HepG2 (cell line): ENCODE measurements at regions not wholly inside any gene's neighbourhood (a gene's known extent, or its start where the extent isn't known, plus 50 kb on each side); places are given as distances from the start of the nearest gene placed in this dataset.

Experiments used
- ATAC-seq: fragments of 200-7000 bp; cut with Tn5 transposase; 3 replicates; pipeline ENCODE4 v1.9.1; 2020; ENCODE audit warnings: mild to moderate bottlenecking, moderate library complexity
- BruUV-seq: library from RNA; stranded (reverse); fragments of 400-500 nt; replicated peaks from 2 replicates; lab custom pipeline; 2021; lab: Mats Ljungman, UMichigan
- CTCF ChIA-PET: fragments of 300-600 bp; formaldehyde crosslinking; extraction: SDS; loops from one replicate; lab custom pipeline; 2021; ENCODE audit warnings: low total read pairs, inconsistent platforms, low intra/inter-chr PET ratio; lab: Yijun Ruan, JAX
- POLR2A ChIA-PET: fragments of 350-600 bp; sonication (Branson Sonifier 250); formaldehyde crosslinking; loops from one replicate; lab custom pipeline; 2020; ENCODE audit warnings: antibody characterized with exemption, inconsistent platforms; lab: Yijun Ruan, JAX
- DNase-seq: peaks from one replicate; pipeline ENCODE4 v3.0.0-alpha.2; 2015; ENCODE audit warnings: low spot score
- FAIRE-seq: peaks from 3 replicates; lab custom pipeline; 2011; peaks lifted over from hg19 to GRCh38; lab: Jason Lieb, UNC
- H2AFZ ChIP-seq: one replicate; pipeline ENCODE4 v1.6.1; 2011; ENCODE audit warnings: low read length, inconsistent platforms
- H3K27ac ChIP-seq: fragments of 300-600 bp; 3 replicates; pipeline ENCODE4 v1.8.0; 2011; ENCODE audit warnings: mixed run types, mild to moderate bottlenecking, mixed read lengths, low read length, inconsistent platforms; ENCODE audit not compliant: insufficient read depth; ENCODE audit errors: extremely low read length
- H3K27me3 ChIP-seq, 2 experiments: fragments of 200-600 bp in 1 of 2; 2 replicates in 1 of 2; 3 replicates in 1 of 2; pipeline versions ENCODE4 v1.6.0 to v1.8.0; 2011; ENCODE audit warnings: low read length in 2 of 2, mild to moderate bottlenecking in 2 of 2, moderate library complexity in 2 of 2, inconsistent platforms in 1 of 2; ENCODE audit not compliant: insufficient read depth in 2 of 2, control insufficient read depth in 1 of 2
- H3K36me3 ChIP-seq, 2 experiments: fragments of 200-600 bp in 1 of 2; replicated peaks in 1 of 2; 2 replicates in 1 of 2; 3 replicates in 1 of 2; pipeline versions ENCODE4 v1.5.1 to v1.8.0; 2011; ENCODE audit warnings: low read length in 2 of 2, inconsistent platforms in 1 of 2; ENCODE audit not compliant: insufficient read depth in 2 of 2, control insufficient read depth in 1 of 2
- H3K4me1 ChIP-seq: 2 replicates; pipeline ENCODE4 v1.5.1; 2012; ENCODE audit warnings: low read length, inconsistent platforms; ENCODE audit not compliant: insufficient read depth
- H3K4me2 ChIP-seq: 2 replicates; pipeline ENCODE4 v1.6.0; 2011; ENCODE audit warnings: low read depth, low read length, inconsistent platforms
- H3K4me3 ChIP-seq, 3 experiments: fragments of 200-600 bp in 1 of 3; sonication (generic), shearing (Covaris generic) in 1 of 3; replicated peaks in 1 of 3; 2 replicates each; pipeline ENCODE4 v1.5.1; 2011 to 2016; ENCODE audit warnings: low read length in 3 of 3, inconsistent platforms in 2 of 3, low read depth in 2 of 3, mild to moderate bottlenecking in 2 of 3, control low read depth in 1 of 3, mixed read lengths in 1 of 3; ENCODE audit not compliant: insufficient read depth in 1 of 3
- H3K79me2 ChIP-seq: one replicate; pipeline ENCODE4 v1.6.1; 2011; ENCODE audit warnings: low read length, inconsistent platforms; ENCODE audit not compliant: insufficient read depth
- H3K9ac ChIP-seq: 2 replicates; pipeline ENCODE4 v1.6.0; 2011; ENCODE audit warnings: mild to moderate bottlenecking, low read depth, low read length, inconsistent platforms; ENCODE audit not compliant: insufficient read depth
- H3K9me3 ChIP-seq: 2 replicates; pipeline ENCODE4 v1.5.1; 2012; ENCODE audit warnings: mild to moderate bottlenecking, low read length
- H4K20me1 ChIP-seq: 2 replicates; pipeline ENCODE4 v1.6.0; 2011; ENCODE audit warnings: inconsistent platforms, mild to moderate bottlenecking, low read length, moderate library complexity; ENCODE audit not compliant: insufficient read depth
- GATA4 ChIP-seq: sonication (generic); IDR thresholded peaks from 2 replicates; pipeline ENCODE4 v1.6.1; 2016; ENCODE audit warnings: antibody characterized with exemption, low read depth, borderline replicate concordance
- PAF1 ChIP-seq: IDR thresholded peaks from 2 replicates; pipeline ENCODE4 v1.6.1; 2016; ENCODE audit warnings: missing genetic modification reagents, missing compliant biosample characterization
- PCBP2 ChIP-seq: fragments of 200-400 bp; formaldehyde crosslinking; optimal IDR thresholded peaks from 2 replicates; pipeline ENCODE3; 2018; ENCODE audit warnings: low read length, low read depth; ENCODE audit not compliant: poor library complexity, severe bottlenecking
- THYN1 ChIP-seq: sonication (generic); formaldehyde crosslinking; IDR thresholded peaks from 2 replicates; pipeline ENCODE4 v1.8.1; 2023; ENCODE audit warnings: low read depth, mild to moderate bottlenecking, moderate library complexity, missing genetic modification reagents, borderline replicate concordance
- TP53 ChIP-seq: sonication (generic); formaldehyde crosslinking; conservative IDR thresholded peaks from 2 replicates; pipeline ENCODE4 v1.4.0; 2020; ENCODE audit warnings: missing genetic modification reagents
- ZFP90 ChIP-seq: sonication (generic); formaldehyde crosslinking; IDR thresholded peaks from 2 replicates; pipeline ENCODE4 v1.8.0; 2022; ENCODE audit warnings: missing genetic modification reagents, mild to moderate bottlenecking, inconsistent platforms, borderline replicate concordance
- in situ Hi-C: cut with HindIII; loops from 2 replicates; pipeline ENCODE4 v1.10.0; 2017; ENCODE audit warnings: low pct_unique_long_range_greater_than_20kb; ENCODE audit not compliant: extremely low pct_ligation_motif_present
- intact Hi-C: fragments of 100-400 bp; cut with micrococcal nuclease; formaldehyde crosslinking; loops from one replicate; pipeline ENCODE4 v1.10.0; 2022; ENCODE audit not compliant: unreplicated experiment
- TF ChIP-seq, protein P1 (sequence below): sonication (generic); formaldehyde crosslinking; IDR thresholded peaks from 2 replicates; pipeline ENCODE4 v1.4.0; 2020; ENCODE audit warnings: low read depth, mild to moderate bottlenecking, missing genetic modification reagents
- TF ChIP-seq, protein P2 (sequence below), 2 experiments: IDR thresholded peaks; 2 replicates each; pipeline ENCODE4 v1.6.1; 2011 to 2012; ENCODE audit warnings: low read length in 2 of 2, borderline replicate concordance in 1 of 2, low read depth in 1 of 2, mild to moderate bottlenecking in 1 of 2, moderate library complexity in 1 of 2
- TF ChIP-seq, protein P3 (sequence below): IDR thresholded peaks from 2 replicates; pipeline ENCODE4 v1.6.1; 2016; ENCODE audit warnings: control low read depth

DNA sequence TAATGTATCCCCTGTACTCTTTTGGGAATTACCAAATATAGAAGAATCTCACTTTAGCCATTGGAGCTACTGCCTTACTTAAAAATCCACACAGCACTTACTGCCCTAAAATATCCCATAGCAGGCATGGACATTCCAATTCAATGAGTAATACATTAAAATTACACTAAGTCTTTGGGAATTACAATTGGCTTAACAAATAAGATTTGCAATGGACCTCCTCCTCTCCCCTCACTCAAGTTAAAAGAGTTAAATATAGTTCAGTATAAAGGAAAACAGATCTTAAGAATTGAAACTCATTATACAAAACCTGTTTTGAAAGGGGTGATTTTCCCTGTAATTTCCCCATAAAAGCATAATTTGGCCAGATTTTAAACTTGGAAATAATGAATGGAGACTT is 477.1 kb downstream of the SLC16A7 start:
- no peaks in the 10 kb centered on the region for H3K36me3 ChIP-seq
- FAIRE-seq, result no peak
- no TSS peak for BruUV-seq
- H2AFZ ChIP-seq, result no peak overlapping the region
- H4K20me1 ChIP-seq, result no peaks in the 10 kb centered on the region
- H3K9ac ChIP-seq, result no peak overlapping the region
- in situ Hi-C loops (no loop called here), intact Hi-C loops (no loop called here)
- H3K4me1 ChIP-seq, result no peaks in the 10 kb centered on the region
- no peak overlapping the region for H3K4me2 ChIP-seq
- CTCF ChIA-PET, result no interaction called here
- no peak overlapping the region for H3K27ac ChIP-seq
- no peak for ATAC-seq
- H3K9me3 ChIP-seq, result no peaks in the 10 kb centered on the region
- POLR2A ChIA-PET, result no interaction called here
- H3K27me3 ChIP-seq, result no peaks in the 10 kb centered on the region; a peak in 1 of 5 replicates
- no peak overlapping the region for H3K4me3 ChIP-seq
- no peak for DNase-seq
- no peaks in the 10 kb centered on the region for H3K79me2 ChIP-seq
- TF ChIP-seq THYN1 (CRISPR knock-in tag) (no peak), PAF1 (CRISPR knock-in tag) (no peak), ZFP90 (CRISPR knock-in tag) (no peak), PCBP2 (no peak), TP53 (CRISPR knock-in tag) (no peak), GATA4 (no peak)
- TF ChIP-seq, protein P1, sequence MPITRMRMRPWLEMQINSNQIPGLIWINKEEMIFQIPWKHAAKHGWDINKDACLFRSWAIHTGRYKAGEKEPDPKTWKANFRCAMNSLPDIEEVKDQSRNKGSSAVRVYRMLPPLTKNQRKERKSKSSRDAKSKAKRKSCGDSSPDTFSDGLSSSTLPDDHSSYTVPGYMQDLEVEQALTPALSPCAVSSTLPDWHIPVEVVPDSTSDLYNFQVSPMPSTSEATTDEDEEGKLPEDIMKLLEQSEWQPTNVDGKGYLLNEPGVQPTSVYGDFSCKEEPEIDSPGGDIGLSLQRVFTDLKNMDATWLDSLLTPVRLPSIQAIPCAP (CRISPR knock-in tag), result no peak
- TF ChIP-seq, protein P2, sequence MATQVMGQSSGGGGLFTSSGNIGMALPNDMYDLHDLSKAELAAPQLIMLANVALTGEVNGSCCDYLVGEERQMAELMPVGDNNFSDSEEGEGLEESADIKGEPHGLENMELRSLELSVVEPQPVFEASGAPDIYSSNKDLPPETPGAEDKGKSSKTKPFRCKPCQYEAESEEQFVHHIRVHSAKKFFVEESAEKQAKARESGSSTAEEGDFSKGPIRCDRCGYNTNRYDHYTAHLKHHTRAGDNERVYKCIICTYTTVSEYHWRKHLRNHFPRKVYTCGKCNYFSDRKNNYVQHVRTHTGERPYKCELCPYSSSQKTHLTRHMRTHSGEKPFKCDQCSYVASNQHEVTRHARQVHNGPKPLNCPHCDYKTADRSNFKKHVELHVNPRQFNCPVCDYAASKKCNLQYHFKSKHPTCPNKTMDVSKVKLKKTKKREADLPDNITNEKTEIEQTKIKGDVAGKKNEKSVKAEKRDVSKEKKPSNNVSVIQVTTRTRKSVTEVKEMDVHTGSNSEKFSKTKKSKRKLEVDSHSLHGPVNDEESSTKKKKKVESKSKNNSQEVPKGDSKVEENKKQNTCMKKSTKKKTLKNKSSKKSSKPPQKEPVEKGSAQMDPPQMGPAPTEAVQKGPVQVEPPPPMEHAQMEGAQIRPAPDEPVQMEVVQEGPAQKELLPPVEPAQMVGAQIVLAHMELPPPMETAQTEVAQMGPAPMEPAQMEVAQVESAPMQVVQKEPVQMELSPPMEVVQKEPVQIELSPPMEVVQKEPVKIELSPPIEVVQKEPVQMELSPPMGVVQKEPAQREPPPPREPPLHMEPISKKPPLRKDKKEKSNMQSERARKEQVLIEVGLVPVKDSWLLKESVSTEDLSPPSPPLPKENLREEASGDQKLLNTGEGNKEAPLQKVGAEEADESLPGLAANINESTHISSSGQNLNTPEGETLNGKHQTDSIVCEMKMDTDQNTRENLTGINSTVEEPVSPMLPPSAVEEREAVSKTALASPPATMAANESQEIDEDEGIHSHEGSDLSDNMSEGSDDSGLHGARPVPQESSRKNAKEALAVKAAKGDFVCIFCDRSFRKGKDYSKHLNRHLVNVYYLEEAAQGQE (IDR thresholded peaks at IDR 0.05; ENCODE audit: borderline replicate concordance in 1 of 2, low read depth in 1 of 2, low read length in 2 of 2), result no peak
- TF ChIP-seq, protein P3, sequence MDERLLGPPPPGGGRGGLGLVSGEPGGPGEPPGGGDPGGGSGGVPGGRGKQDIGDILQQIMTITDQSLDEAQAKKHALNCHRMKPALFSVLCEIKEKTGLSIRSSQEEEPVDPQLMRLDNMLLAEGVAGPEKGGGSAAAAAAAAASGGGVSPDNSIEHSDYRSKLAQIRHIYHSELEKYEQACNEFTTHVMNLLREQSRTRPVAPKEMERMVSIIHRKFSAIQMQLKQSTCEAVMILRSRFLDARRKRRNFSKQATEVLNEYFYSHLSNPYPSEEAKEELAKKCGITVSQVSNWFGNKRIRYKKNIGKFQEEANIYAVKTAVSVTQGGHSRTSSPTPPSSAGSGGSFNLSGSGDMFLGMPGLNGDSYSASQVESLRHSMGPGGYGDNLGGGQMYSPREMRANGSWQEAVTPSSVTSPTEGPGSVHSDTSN (CRISPR knock-in tag), result no peak
